ENCODE measurements at regions not wholly inside any gene's neighbourhood (a gene's known extent, or its start where the extent isn't known, plus 50 kb on each side); places are given as distances from the start of the nearest gene placed in this dataset.
"Not testable (repeated sequence)": the region's sequence is repeated elsewhere in the genome, so short reads cannot be mapped to it uniquely, and the experiment has no call there.

- DNase-seq (ENCODE audit: low read depth in 4 of 4, low spot score in 1 of 4): no peak
Measured at GRCh38 chr10:78465431-78465830, 431.8 kb downstream of the RPS24 start.

GRCh38 chr10:78467496-78468106, 433.9 kb downstream of the RPS24 start:
- no peak for DNase-seq (ENCODE audit: low read depth in 4 of 4, low spot score in 1 of 4)

- not testable (repeated sequence) for DNase-seq (ENCODE audit: low read depth in 4 of 4, low spot score in 1 of 4)
Measured at GRCh38 chr10:78468731-78469130, 435.1 kb downstream of the RPS24 start.

GRCh38 chr10:78470267-78471103, 436.8 kb downstream of the RPS24 start:
- no peak for DNase-seq (ENCODE audit: low read depth in 4 of 4, low spot score in 1 of 4)

GRCh38 chr10:78471326-78471722, 437.7 kb downstream of the RPS24 start:
- no peak for DNase-seq (ENCODE audit: low read depth in 4 of 4, low spot score in 1 of 4)

GRCh38 chr10:78471723-78472550, 438.3 kb downstream of the RPS24 start:
- no peak for DNase-seq (ENCODE audit: low read depth in 4 of 4, low spot score in 1 of 4)

- DNase-seq (ENCODE audit: low read depth in 4 of 4, low spot score in 1 of 4): no peak
Measured at GRCh38 chr10:78472551-78472890, 438.9 kb downstream of the RPS24 start.

- no peak for DNase-seq (ENCODE audit: low read depth in 4 of 4, low spot score in 1 of 4)
Measured at GRCh38 chr10:78473006-78473405, 439.3 kb downstream of the RPS24 start.

- DNase-seq (ENCODE audit: low read depth in 4 of 4, low spot score in 1 of 4): no peak
Measured at GRCh38 chr10:78474743-78475142, 441.1 kb downstream of the RPS24 start.

- DNase-seq (ENCODE audit: low read depth in 4 of 4, low spot score in 1 of 4): no peak
Measured at GRCh38 chr10:78475437-78475836, 441.8 kb downstream of the RPS24 start.

GRCh38 chr10:78476156-78476555, 442.5 kb downstream of the RPS24 start:
- no peak for DNase-seq (ENCODE audit: low read depth in 4 of 4, low spot score in 1 of 4)

- DNase-seq (ENCODE audit: low read depth in 4 of 4, low spot score in 1 of 4): no peak
Measured at GRCh38 chr10:78476844-78477243, 443.2 kb downstream of the RPS24 start.

- no peak for DNase-seq (ENCODE audit: low read depth in 4 of 4, low spot score in 1 of 4)
Measured at GRCh38 chr10:78478919-78479318, 445.3 kb downstream of the RPS24 start.

GRCh38 chr10:78479467-78479866, 445.8 kb downstream of the RPS24 start:
- DNase-seq (ENCODE audit: low read depth in 4 of 4, low spot score in 1 of 4): no peak

GRCh38 chr10:78481842-78482241, 448.2 kb downstream of the RPS24 start:
- no peak for DNase-seq (ENCODE audit: low read depth in 4 of 4, low spot score in 1 of 4)

- no peak for DNase-seq (ENCODE audit: low read depth in 4 of 4, low spot score in 1 of 4)
Measured at GRCh38 chr10:78483641-78484040, 450.0 kb downstream of the RPS24 start.

GRCh38 chr10:78489034-78489433, 455.4 kb downstream of the RPS24 start:
- no peak for DNase-seq (ENCODE audit: low read depth in 4 of 4, low spot score in 1 of 4)

GRCh38 chr10:78491812-78492211, 458.1 kb downstream of the RPS24 start:
- DNase-seq (ENCODE audit: low read depth in 4 of 4, low spot score in 1 of 4): no peak

GRCh38 chr10:78492424-78492823, 458.8 kb downstream of the RPS24 start:
- no peak for DNase-seq (ENCODE audit: low read depth in 4 of 4, low spot score in 1 of 4)

- no peak for DNase-seq (ENCODE audit: low read depth in 4 of 4, low spot score in 1 of 4)
Measured at GRCh38 chr10:78494179-78494578, 460.5 kb downstream of the RPS24 start.

GRCh38 chr10:78502210-78502936, 468.7 kb downstream of the RPS24 start:
- DNase-seq (ENCODE audit: low read depth in 4 of 4, low spot score in 1 of 4): no peak
